Activated T-cell treated with anti-CD3 and anti-CD28 coated beads, Interleukin-2, amount 50 U/mL, for 4 hours (primary cell): ENCODE measurements at regions not wholly inside any gene's neighbourhood (a gene's known extent, or its start where the extent isn't known, plus 50 kb on each side); places are given as distances from the start of the nearest gene placed in this dataset.
"Not testable (repeated sequence)": the region's sequence is repeated elsewhere in the genome, so short reads cannot be mapped to it uniquely, and the experiment has no call there.

Source experiments
- ATAC-seq, 2 donors: fragments of 200-7000 bp; cut with Tn5 transposase; one replicate each; pipeline ENCODE4 v1.10.0; 2021
- DNase-seq: peaks from one replicate; pipeline ENCODE4 v3.0.0-alpha.2; 2020
- H3K27me3 Mint-ChIP-seq: one replicate; pipeline ENCODE4 v1.8.0; 2021; ENCODE audit warnings: low read depth, mixed read lengths
- H3K36me3 Mint-ChIP-seq: one replicate; pipeline ENCODE4 v1.8.0; 2022; ENCODE audit warnings: mixed read lengths; ENCODE audit not compliant: insufficient read depth
- H3K4me1 Mint-ChIP-seq: one replicate; pipeline ENCODE4 v1.8.0; 2021; ENCODE audit warnings: low read depth, mixed read lengths
- H3K4me3 Mint-ChIP-seq: one replicate; pipeline ENCODE4 v1.8.0; 2021; ENCODE audit warnings: mild to moderate bottlenecking, moderate library complexity, mixed read lengths
- H3K9me3 Mint-ChIP-seq: one replicate; pipeline ENCODE4 v1.8.0; 2021; ENCODE audit warnings: mixed read lengths

GRCh38 chr1:234960722-234961455 is 167.7 kb downstream of the TOMM20 start:
- no peaks in the 10 kb centered on the region for H3K36me3 Mint-ChIP-seq
- no peaks in the 10 kb centered on the region for H3K27me3 Mint-ChIP-seq
- no peaks in the 10 kb centered on the region for H3K9me3 Mint-ChIP-seq
- H3K4me1 Mint-ChIP-seq, result peaks cover 75% of the 10 kb centered on the region
- ATAC-seq, result no peak
- DNase-seq, result no peak
- H3K4me3 Mint-ChIP-seq, result no peak overlapping the region

DNA sequence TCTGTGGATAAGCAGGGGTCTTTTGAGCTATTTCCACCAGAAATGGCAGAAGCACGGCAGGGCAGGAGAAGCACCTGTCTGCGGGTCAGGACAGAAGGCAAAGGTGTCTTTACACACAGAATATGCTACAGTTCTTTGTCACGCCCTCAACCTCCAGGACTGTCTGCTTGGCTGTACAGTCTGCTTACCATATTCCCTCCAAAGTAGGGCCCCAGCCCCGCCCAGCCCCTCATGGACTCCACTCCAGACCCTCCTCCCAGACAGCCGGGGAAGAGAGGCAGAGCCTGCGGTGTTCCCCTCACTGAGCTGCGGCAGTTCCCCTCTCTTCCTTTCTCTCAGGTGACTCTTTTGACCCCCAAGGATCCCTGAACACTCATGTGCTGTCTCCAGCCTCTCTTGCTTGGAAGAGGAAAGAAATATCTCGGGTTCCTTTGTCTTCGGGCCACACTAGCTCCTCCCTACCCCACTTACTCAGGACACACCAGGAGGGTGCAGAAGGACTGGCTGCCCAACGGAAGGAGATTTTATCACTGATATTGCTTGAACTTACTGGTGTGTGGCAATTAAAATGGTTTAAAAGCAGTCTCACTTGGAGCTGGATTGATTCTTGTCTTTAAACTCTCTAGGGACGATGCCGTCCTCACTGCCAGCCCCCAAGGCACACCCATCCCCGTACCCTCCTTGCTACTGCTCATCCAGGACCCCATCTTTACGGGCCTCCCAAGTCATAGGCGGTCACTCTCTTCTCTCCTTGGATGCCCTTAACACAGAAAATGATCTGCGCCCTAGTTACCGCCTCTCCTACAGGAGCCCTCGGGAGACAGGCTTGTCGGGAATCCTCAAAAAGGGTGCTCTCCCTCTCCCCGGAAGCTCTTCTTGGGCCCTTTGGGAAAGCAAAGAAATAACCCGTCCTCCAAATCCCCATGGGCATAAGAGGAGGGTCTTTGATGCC is 169.7 kb downstream of the TOMM20 start:
- Mint-ChIP-seq H3K4me1 (peaks cover 80% of the 10 kb centered on the region), H3K9me3 (no peaks in the 10 kb centered on the region), H3K36me3 (no peaks in the 10 kb centered on the region), H3K4me3 (no peak overlapping the region), H3K27me3 (no peaks in the 10 kb centered on the region)
- no peak for ATAC-seq
- no peak for DNase-seq

DNA sequence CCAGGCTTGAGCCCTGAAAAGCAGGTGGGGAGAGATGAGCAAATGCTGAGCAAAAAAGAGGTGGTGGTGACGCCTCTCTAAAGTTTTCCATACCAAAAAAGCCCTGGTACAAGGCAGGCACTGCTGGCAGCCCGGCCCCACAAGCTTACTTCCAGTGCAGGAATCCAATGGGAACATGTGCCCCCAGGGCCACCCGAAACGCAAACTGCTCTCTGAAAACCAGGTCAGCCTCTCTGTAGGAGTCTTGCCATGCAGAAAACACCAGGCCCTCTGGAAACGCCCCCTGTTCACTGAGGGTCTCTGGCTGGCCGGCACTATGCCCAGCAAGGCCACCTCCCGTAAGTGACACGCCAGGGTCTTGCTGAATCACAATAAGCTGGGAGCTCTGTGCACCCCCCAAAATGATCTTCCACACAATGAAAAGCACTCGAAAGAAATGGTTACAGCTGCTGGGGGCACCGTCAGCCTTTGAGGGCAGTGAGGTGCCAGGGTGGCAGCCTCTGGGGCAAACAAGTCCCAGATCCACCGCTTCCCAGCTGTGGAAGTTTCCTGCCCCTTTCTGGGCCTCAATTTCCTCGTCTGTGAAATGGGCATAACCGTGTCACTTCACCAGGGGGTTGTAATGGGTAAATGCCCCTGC is 170.5 kb downstream of the TOMM20 start:
- ATAC-seq (no peak), DNase-seq (no peak)
- Mint-ChIP-seq H3K4me1 (peaks cover 76% of the 10 kb centered on the region), H3K27me3 (no peaks in the 10 kb centered on the region), H3K4me3 (no peak overlapping the region), H3K9me3 (no peaks in the 10 kb centered on the region), H3K36me3 (no peaks in the 10 kb centered on the region)

- Mint-ChIP-seq H3K36me3 (no peaks in the 10 kb centered on the region), H3K4me1 (peaks cover 70% of the 10 kb centered on the region), H3K27me3 (no peaks in the 10 kb centered on the region), H3K9me3 (no peaks in the 10 kb centered on the region), H3K4me3 (no peak overlapping the region)
- ATAC-seq (no peak), DNase-seq (no peak)
Observed at GRCh38 chr1:234957330-234958065, 171.1 kb downstream of the TOMM20 start.

DNA sequence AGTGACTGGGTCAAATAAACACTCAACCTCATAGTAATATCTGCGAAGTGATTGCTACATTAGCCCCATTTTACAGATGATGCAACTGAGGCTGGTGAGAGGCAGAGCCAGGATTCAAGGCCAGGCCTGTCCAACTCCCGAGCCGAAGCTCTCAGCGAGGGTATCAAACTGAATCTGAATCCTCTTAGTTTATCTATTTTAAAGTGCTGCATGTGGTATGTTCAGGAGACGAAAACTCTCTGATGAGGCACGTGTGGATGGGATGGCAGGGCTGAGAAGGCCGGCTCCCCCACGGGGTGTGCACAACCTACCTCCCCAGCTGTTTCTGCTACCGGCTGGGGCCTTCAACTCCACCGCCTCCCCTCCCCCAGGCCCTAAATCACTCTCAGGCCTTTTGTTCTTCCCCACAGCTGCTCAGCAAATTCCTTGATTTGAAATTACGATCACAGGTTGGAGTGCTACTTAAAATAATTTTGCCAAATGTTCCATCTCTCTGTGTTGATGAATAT is 171.8 kb downstream of the TOMM20 start:
- no peaks in the 10 kb centered on the region for H3K36me3 Mint-ChIP-seq
- no peak for ATAC-seq
- H3K4me3 Mint-ChIP-seq, result no peak overlapping the region
- no peaks in the 10 kb centered on the region for H3K27me3 Mint-ChIP-seq
- peaks cover 63% of the 10 kb centered on the region for H3K4me1 Mint-ChIP-seq
- no peaks in the 10 kb centered on the region for H3K9me3 Mint-ChIP-seq
- DNase-seq, result no peak

DNA sequence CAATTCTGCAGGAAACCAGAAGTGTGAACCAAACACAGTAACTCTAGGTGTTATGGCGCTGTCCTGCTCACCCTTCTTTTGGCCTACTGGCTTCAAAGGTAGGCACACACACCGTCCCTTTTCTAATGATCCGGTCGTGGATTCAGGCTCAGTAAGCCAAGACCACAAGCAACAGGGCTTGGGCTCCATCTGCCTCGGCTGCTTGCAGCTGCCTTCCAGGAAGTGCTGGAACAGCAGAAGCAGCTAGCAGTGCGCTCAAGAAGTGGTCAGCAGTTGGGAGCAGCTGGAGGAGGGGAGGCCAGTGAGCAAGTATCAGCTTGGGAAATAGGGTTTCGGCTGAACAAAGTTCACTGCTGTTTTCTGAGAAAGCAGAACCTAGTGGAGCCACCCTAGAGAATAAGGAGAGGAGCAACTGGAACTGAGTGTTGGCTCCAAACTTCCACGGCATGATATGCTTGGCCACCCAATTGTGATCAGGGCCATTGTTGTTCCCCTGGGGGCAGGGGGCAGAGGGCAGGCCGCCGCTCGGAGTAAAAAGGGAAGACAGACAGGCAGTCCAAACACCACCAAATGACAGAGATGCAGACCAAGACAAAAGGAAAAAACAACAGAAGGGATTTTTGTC is 173.4 kb downstream of the TOMM20 start:
- H3K9me3 Mint-ChIP-seq, result no peaks in the 10 kb centered on the region
- H3K4me3 Mint-ChIP-seq, result peak overlapping the region; percentile 37
- H3K27me3 Mint-ChIP-seq, result no peaks in the 10 kb centered on the region
- H3K36me3 Mint-ChIP-seq, result no peaks in the 10 kb centered on the region
- no peak for DNase-seq
- H3K4me1 Mint-ChIP-seq, result peaks cover 48% of the 10 kb centered on the region
- peak; percentile 38 to 45 for ATAC-seq

DNA sequence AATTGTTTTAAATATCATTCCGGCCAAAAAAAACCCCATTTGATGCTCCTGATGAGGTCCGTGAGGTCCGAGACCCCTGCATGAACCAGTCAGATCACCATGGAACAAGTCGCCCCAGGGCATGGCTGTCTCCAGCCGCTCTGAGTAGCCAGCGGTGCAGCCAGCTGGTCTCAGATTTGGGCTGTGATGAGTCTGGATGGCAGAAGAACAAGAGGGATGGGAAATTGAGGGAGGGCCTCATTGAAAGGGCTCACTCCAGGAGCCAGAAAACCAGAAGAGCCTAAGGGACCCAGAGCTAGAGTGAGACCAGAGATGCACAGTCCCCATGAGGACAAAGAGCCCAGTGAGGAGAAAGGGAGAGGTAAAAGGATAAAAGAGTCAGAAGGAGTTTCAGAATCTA is 174.0 kb downstream of the TOMM20 start:
- no peak for DNase-seq
- H3K4me3 Mint-ChIP-seq, result no peak overlapping the region
- H3K9me3 Mint-ChIP-seq, result no peaks in the 10 kb centered on the region
- peaks cover 44% of the 10 kb centered on the region for H3K4me1 Mint-ChIP-seq
- ATAC-seq, result no peak
- no peaks in the 10 kb centered on the region for H3K27me3 Mint-ChIP-seq
- no peaks in the 10 kb centered on the region for H3K36me3 Mint-ChIP-seq

DNA sequence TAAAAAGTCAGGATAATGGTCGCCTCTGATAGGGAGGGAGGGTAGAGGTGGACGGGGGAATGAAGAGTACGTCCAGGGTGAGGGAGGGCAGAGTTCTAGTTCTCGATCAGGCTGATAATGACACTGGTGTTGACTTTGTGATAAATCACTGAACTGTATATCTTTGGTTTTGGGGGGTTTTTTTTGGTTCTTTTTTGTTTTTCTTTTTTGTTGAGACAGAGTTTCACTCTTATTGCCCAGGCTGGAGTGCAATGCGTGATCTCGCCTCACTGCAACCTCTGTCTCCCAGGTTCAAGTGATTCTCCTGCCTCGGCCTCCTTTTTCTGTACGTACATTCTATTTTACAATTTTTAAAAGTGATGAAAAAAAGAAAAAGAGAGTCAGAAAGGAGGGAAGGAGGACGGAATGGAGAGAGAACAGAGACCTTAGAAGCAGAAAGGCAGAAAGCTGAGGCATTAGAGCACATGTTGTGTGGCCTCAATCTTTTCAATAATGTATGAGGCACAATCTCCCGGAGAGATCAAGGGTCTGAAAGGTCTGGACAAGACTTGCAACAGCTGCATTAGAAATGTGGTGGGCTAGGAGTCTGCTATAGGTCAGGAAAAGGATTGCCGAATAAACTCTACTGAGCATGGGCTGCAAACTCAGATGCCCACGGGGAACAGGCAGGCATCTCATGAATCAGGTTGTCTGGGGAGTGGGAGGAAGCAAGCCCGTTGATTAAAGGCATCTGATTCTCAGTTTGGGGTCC is 174.8 kb downstream of the TOMM20 start:
- Mint-ChIP-seq H3K36me3 (peaks cover 1% of the 10 kb centered on the region), H3K4me3 (no peak overlapping the region), H3K4me1 (peaks cover 36% of the 10 kb centered on the region), H3K27me3 (no peaks in the 10 kb centered on the region), H3K9me3 (peaks cover 7% of the 10 kb centered on the region)
- DNase-seq, result no peak
- no peak for ATAC-seq

DNA sequence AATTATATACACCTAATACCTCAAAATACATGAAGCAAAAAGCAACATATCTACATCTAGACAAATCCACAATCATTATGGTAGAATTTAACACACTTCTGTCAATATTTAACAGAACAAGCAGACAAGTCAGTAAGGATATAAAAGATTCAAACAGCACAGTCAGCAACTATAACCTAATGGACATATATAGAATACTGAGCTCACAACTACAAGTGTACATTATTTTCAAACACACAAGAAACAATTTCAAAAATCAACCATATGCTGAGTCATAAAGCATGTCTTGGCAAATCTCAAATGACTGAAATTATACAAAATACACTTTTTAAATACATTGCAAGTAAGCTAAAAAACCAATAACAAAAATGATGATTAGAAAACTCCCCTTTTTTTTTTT is 178.0 kb downstream of the TOMM20 start:
- H3K36me3 Mint-ChIP-seq, result peaks cover 1% of the 10 kb centered on the region
- H3K9me3 Mint-ChIP-seq, result peaks cover 7% of the 10 kb centered on the region
- no peak overlapping the region for H3K4me3 Mint-ChIP-seq
- ATAC-seq (no peak), DNase-seq (no peak)
- H3K4me1 Mint-ChIP-seq, result peaks cover 21% of the 10 kb centered on the region
- H3K27me3 Mint-ChIP-seq, result no peaks in the 10 kb centered on the region

- not testable (repeated sequence) for H3K36me3 Mint-ChIP-seq, H3K4me3 Mint-ChIP-seq, ATAC-seq, H3K27me3 Mint-ChIP-seq, H3K9me3 Mint-ChIP-seq, DNase-seq
- peaks cover 21% of the 10 kb centered on the region for H3K4me1 Mint-ChIP-seq
Observed at GRCh38 chr1:234949528-234949927, 179.1 kb downstream of the TOMM20 start.

DNA sequence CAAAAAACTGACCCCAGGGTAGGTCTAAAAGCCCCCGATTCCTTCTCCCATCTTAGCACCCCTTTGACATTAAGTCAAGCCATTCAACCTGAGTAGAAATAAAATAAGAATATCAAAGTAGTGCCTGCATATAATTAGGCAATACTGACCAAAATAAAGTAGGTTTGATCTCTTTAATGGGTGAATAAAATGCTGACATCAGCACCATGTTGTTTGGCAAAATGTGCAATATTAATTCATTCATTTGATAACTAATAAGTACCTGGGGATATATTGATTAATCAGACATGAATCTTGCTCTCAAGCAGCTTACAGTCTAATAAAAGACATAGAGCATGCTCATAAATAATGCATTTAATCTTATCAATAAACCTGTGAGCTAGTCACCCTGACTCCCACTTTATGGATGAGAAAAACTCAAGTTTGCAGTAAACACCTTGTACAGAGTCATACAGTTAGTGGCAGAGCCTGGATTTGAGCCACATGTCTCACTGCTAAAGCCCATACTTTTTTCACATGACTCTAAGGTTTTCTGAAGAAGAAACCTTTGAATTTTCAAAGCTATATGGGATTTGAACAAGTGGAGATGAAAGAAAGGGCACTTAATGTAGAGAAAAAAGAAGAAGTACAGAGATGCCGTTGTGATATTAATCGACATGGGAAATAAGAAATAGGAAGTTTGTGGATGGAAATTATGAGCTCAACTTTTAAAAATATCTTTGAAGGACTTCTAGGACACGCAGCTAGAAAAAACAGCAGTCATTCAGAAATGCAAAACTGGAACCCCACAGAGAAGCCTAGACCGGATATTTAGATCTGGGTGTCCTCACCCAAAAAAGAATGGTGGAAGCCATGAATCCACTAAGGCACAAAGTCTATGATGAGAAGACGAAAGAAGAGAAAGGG is 183.9 kb downstream of the TOMM20 start:
- Mint-ChIP-seq H3K9me3 (peaks cover 7% of the 10 kb centered on the region), H3K36me3 (peaks cover 1% of the 10 kb centered on the region), H3K4me3 (no peak overlapping the region), H3K27me3 (no peaks in the 10 kb centered on the region), H3K4me1 (peaks cover 16% of the 10 kb centered on the region)
- no peak for ATAC-seq
- DNase-seq, result no peak

- no peaks in the 10 kb centered on the region for H3K36me3 Mint-ChIP-seq
- no peak for ATAC-seq
- no peak for DNase-seq
Observed at GRCh38 chr1:234943836-234944402, 184.7 kb downstream of the TOMM20 start.

More at GRCh38 chr1:234943836-234944402, 184.7 kb downstream of the TOMM20 start:
- Mint-ChIP-seq H3K27me3 (no peaks in the 10 kb centered on the region), H3K4me1 (peaks cover 16% of the 10 kb centered on the region), H3K9me3 (peaks cover under 1% of the 10 kb centered on the region), H3K4me3 (no peak overlapping the region)
